ENCODE measurements at regions not wholly inside any gene's neighbourhood (a gene's known extent, or its start where the extent isn't known, plus 50 kb on each side); places are given as distances from the start of the nearest gene placed in this dataset.

DNA sequence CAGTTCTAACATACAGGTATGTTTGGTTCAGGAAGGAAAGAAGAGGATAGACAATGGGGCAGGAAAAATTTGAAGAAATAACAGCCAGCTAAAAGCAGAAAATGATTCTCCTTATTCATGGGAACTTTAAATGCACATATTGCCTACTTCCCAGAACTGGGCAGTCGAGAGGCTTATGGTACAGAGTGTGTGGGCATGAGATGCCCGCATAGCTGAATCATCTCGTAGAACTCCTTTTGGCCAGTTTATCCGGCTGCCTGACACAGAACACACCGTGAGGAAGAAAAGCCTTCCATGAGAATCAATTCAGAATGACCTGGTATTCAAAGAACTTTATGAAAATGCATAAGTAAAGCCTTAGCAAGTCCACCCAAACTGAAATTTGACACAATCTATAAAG is 471.6 kb downstream of the SH2D4B start:
- TF ChIP-seq, protein P1, sequence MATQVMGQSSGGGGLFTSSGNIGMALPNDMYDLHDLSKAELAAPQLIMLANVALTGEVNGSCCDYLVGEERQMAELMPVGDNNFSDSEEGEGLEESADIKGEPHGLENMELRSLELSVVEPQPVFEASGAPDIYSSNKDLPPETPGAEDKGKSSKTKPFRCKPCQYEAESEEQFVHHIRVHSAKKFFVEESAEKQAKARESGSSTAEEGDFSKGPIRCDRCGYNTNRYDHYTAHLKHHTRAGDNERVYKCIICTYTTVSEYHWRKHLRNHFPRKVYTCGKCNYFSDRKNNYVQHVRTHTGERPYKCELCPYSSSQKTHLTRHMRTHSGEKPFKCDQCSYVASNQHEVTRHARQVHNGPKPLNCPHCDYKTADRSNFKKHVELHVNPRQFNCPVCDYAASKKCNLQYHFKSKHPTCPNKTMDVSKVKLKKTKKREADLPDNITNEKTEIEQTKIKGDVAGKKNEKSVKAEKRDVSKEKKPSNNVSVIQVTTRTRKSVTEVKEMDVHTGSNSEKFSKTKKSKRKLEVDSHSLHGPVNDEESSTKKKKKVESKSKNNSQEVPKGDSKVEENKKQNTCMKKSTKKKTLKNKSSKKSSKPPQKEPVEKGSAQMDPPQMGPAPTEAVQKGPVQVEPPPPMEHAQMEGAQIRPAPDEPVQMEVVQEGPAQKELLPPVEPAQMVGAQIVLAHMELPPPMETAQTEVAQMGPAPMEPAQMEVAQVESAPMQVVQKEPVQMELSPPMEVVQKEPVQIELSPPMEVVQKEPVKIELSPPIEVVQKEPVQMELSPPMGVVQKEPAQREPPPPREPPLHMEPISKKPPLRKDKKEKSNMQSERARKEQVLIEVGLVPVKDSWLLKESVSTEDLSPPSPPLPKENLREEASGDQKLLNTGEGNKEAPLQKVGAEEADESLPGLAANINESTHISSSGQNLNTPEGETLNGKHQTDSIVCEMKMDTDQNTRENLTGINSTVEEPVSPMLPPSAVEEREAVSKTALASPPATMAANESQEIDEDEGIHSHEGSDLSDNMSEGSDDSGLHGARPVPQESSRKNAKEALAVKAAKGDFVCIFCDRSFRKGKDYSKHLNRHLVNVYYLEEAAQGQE (IDR thresholded peaks at IDR 0.05; ENCODE audit: insufficient read depth in 1 of 2, low read depth in 2 of 2, low read length in 2 of 2) = no peak
- TF ChIP-seq POLR2AphosphoS5 (IDR thresholded peaks at IDR 0.05; ENCODE audit: low read depth, low read length) = no peak

Measured in PFSK-1 (cell line).